ENCODE measurements at regions not wholly inside any gene's neighbourhood (a gene's known extent, or its start where the extent isn't known, plus 50 kb on each side); places are given as distances from the start of the nearest gene placed in this dataset.

DNA sequence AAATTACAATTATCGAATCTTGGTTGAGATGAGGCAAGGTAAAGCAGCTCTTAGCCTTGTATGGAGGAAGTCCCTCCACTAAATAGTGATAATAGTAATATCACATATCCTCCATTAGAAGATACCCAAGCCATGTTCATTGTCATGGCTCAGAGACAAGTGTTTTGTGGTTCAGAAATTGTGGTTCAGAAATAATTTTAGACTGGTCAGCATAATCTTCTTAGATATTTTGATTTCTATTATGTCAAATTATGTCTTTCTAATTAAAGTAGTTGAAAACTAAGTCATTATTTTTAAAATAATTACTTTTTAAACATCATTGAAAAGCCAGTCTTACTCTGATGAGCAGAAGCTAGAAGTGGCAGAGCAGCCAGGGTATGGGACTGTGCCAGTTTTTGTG lies 507.7 kb downstream of the HTR7 start:
- POLR2A ChIA-PET: no interaction called here

DNA sequence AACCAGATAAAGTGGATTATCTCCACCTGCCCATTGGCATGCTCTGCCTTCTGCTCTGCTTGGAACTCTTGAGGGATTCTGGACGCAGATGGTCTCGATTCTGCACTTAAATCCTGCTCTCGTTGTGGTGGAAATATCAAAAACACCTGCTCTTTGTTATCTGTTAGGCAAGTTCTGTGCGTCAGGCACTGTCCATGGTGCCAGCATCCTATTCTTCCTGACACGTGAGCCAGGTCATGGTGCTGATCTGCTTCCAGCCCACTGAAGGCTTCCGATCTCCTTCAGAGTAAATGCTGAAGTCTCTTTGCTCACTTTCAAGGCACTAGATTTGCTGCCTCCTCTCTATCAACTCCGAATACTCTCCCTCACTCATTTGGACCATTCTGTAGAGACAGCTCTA lies 505.6 kb downstream of the HTR7 start:
- Histone ChIP-seq H3K27ac (ENCODE audit: low read depth, low read length, poor library complexity, severe bottlenecking) (no peak overlapping the region), H3K9me2 (ENCODE audit: insufficient read depth, low read length) (no peaks in the 10 kb centered on the region; the same call in 1 of the 2 replicates), H2AFZ (ENCODE audit: low read length) (no peak overlapping the region), H3K36me3 (ENCODE audit: insufficient read depth, low read length) (no peaks in the 10 kb centered on the region), H3K9me3 (ENCODE audit: low read length) (no peaks in the 10 kb centered on the region), H4K20me1 (ENCODE audit: insufficient read depth, low read length) (no peaks in the 10 kb centered on the region), H3K79me2 (ENCODE audit: insufficient read depth, low read depth, low read length) (no peaks in the 10 kb centered on the region), H3K4me1 (ENCODE audit: insufficient read depth, low read length, poor library complexity, severe bottlenecking) (no peaks in the 10 kb centered on the region), H3K4me3 (ENCODE audit: low read depth, low read length, poor library complexity, severe bottlenecking) (no peak overlapping the region), H3K4me2 (ENCODE audit: low read length) (no peak overlapping the region)
- POLR2A ChIA-PET: no interaction called here
- no TSS peak for BruUV-seq (replicated peaks)
- intact Hi-C loops (cut with micrococcal nuclease; ENCODE audit: unreplicated experiment): no loop called here
- CTCF ChIA-PET (ENCODE audit: unreplicated experiment): no interaction called here
- no peak for DNase-seq (ENCODE audit: low spot score)
- TF ChIP-seq, protein P1, sequence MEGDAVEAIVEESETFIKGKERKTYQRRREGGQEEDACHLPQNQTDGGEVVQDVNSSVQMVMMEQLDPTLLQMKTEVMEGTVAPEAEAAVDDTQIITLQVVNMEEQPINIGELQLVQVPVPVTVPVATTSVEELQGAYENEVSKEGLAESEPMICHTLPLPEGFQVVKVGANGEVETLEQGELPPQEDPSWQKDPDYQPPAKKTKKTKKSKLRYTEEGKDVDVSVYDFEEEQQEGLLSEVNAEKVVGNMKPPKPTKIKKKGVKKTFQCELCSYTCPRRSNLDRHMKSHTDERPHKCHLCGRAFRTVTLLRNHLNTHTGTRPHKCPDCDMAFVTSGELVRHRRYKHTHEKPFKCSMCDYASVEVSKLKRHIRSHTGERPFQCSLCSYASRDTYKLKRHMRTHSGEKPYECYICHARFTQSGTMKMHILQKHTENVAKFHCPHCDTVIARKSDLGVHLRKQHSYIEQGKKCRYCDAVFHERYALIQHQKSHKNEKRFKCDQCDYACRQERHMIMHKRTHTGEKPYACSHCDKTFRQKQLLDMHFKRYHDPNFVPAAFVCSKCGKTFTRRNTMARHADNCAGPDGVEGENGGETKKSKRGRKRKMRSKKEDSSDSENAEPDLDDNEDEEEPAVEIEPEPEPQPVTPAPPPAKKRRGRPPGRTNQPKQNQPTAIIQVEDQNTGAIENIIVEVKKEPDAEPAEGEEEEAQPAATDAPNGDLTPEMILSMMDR (conservative IDR thresholded peaks at IDR 0.05; ENCODE audit: low read length): no peak
- TF ChIP-seq EZH2phosphoT487 (IDR thresholded peaks at IDR 0.05; ENCODE audit: borderline replicate concordance, low read depth, low read length): no peak

More for the DNA sequence above, 507.7 kb downstream of the HTR7 start:
- no TSS peak for BruUV-seq (replicated peaks)
- Histone ChIP-seq H3K4me3 (ENCODE audit: low read depth, low read length, poor library complexity, severe bottlenecking) (no peak overlapping the region), H4K20me1 (ENCODE audit: insufficient read depth, low read length) (no peaks in the 10 kb centered on the region), H3K27ac (ENCODE audit: low read depth, low read length, poor library complexity, severe bottlenecking) (no peak overlapping the region), H3K36me3 (ENCODE audit: insufficient read depth, low read length) (no peaks in the 10 kb centered on the region), H3K79me2 (ENCODE audit: insufficient read depth, low read depth, low read length) (no peaks in the 10 kb centered on the region), H3K9me3 (ENCODE audit: low read length) (no peaks in the 10 kb centered on the region), H2AFZ (ENCODE audit: low read length) (no peak overlapping the region), H3K9me2 (ENCODE audit: insufficient read depth, low read length) (no peaks in the 10 kb centered on the region; the same call in 1 of the 2 replicates), H3K4me1 (ENCODE audit: insufficient read depth, low read length, poor library complexity, severe bottlenecking) (no peaks in the 10 kb centered on the region), H3K4me2 (ENCODE audit: low read length) (no peak overlapping the region)
- no peak for DNase-seq (ENCODE audit: low spot score)
- TF ChIP-seq EZH2phosphoT487 (IDR thresholded peaks at IDR 0.05; ENCODE audit: borderline replicate concordance, low read depth, low read length): no peak
- TF ChIP-seq, protein P1 (conservative IDR thresholded peaks at IDR 0.05; ENCODE audit: low read length): no peak
- intact Hi-C loops (cut with micrococcal nuclease; ENCODE audit: unreplicated experiment): no loop called here
- CTCF ChIA-PET (ENCODE audit: unreplicated experiment): no interaction called here

DNA sequence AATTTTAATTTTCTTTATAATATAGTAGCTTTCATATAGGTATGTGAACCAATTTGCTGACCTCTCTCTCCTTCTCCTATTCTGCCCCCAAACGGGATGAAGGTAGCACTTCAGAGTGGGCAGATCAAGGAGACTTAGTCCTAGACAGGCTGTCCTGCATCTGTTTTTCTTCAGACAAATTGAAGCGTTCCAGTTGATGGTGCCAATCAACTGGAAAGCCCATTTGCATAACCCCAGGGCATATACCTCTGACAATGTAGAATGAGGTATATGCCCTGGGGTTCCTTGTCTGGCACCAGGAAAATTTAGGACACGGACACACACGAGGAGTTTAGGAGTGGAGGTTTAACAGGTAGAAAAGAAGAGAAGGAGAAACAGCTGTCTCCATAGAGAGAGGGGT lies 502.9 kb downstream of the HTR7 start:
- Histone ChIP-seq H3K9me2 (ENCODE audit: insufficient read depth, low read length) (no peaks in the 10 kb centered on the region; the same call in 1 of the 2 replicates), H3K4me3 (ENCODE audit: low read depth, low read length, poor library complexity, severe bottlenecking) (no peak overlapping the region), H4K20me1 (ENCODE audit: insufficient read depth, low read length) (no peaks in the 10 kb centered on the region), H3K4me1 (ENCODE audit: insufficient read depth, low read length, poor library complexity, severe bottlenecking) (no peaks in the 10 kb centered on the region), H2AFZ (ENCODE audit: low read length) (no peak overlapping the region), H3K79me2 (ENCODE audit: insufficient read depth, low read depth, low read length) (no peaks in the 10 kb centered on the region), H3K27ac (ENCODE audit: low read depth, low read length, poor library complexity, severe bottlenecking) (no peak overlapping the region), H3K9me3 (ENCODE audit: low read length) (no peaks in the 10 kb centered on the region), H3K4me2 (ENCODE audit: low read length) (no peak overlapping the region), H3K36me3 (ENCODE audit: insufficient read depth, low read length) (no peaks in the 10 kb centered on the region)
- TF ChIP-seq, protein P1 (conservative IDR thresholded peaks at IDR 0.05; ENCODE audit: low read length): no peak
- TF ChIP-seq EZH2phosphoT487 (IDR thresholded peaks at IDR 0.05; ENCODE audit: borderline replicate concordance, low read depth, low read length): no peak
- POLR2A ChIA-PET: interaction anchor here (0.6 kb wide), 1 partner anchor 139 kb away, joined by 4 read pairs; no protein-coding TSS in a partner anchor
- intact Hi-C loops (cut with micrococcal nuclease; ENCODE audit: unreplicated experiment): no loop called here
- CTCF ChIA-PET (ENCODE audit: unreplicated experiment): no interaction called here
- BruUV-seq (replicated peaks): no TSS peak
- no peak for DNase-seq (ENCODE audit: low spot score)

Measured in OCI-LY7 (cell line).